Sigmoid colon (tissue), 6 donors: ENCODE measurements at regions not wholly inside any gene's neighbourhood (a gene's known extent, or its start where the extent isn't known, plus 50 kb on each side); places are given as distances from the start of the nearest gene placed in this dataset.

Experiments used
- DNase-seq: peaks from one replicate; pipeline ENCODE4 v3.0.0-alpha.2; 2019
- H3K27ac ChIP-seq, 4 donors: fragments of 200-600 bp; sonication (generic); one replicate each; pipeline ENCODE4 v1.5.1; 2016 to 2019; ENCODE audit warnings: mild to moderate bottlenecking in 1 of 4
- H3K27me3 ChIP-seq, 3 donors: fragments of 200-600 bp; sonication (generic); one replicate each; pipeline ENCODE4 v1.5.1; 2019; ENCODE audit warnings: mild to moderate bottlenecking in 1 of 3
- H3K36me3 ChIP-seq, 4 donors: fragments of 200-600 bp; sonication (generic); one replicate each; pipeline ENCODE4 v1.5.1; 2016 to 2019
- H3K4me1 ChIP-seq, 4 donors: fragments of 200-600 bp; sonication (generic); one replicate each; pipeline ENCODE4 v1.5.1; 2017 to 2019
- H3K4me3 ChIP-seq, 4 donors: fragments of 200-600 bp; sonication (generic); one replicate each; pipeline ENCODE4 v1.5.1; 2017 to 2019; ENCODE audit warnings: mild to moderate bottlenecking in 2 of 4, moderate library complexity in 1 of 4
- H3K9me3 ChIP-seq, 4 donors: fragments of 200-600 bp in 3 of 4; sonication (generic) in 3 of 4; one replicate each; pipeline versions ENCODE4 v1.5.1 to v1.6.1; 2013 to 2019
- EP300 ChIP-seq, 4 donors: sonication (generic); formaldehyde crosslinking; IDR thresholded peaks; one replicate each; pipeline ENCODE4 v1.6.1; 2017; ENCODE audit warnings: antibody characterized with exemption in 4 of 4
- POLR2A ChIP-seq, 2 donors: fragments of 450-650 bp; IDR thresholded peaks; one replicate each; pipeline ENCODE4 v1.6.1; 2016; ENCODE audit warnings: antibody characterized with exemption in 2 of 2, mild to moderate bottlenecking in 2 of 2, moderate library complexity in 2 of 2
- POLR2AphosphoS5 ChIP-seq, 4 donors: sonication (generic); formaldehyde crosslinking; IDR thresholded peaks; one replicate each; pipeline ENCODE4 v1.6.1; 2017; ENCODE audit warnings: antibody characterized with exemption in 4 of 4
- WGBS, 2 donors: extraction: QIAGEN DNeasy Blood & Tissue Kit; methylation state at CpG; one replicate each; pipeline ENCODE4 v1.1.7; 2013; 5-methylcytosine and 5-hydroxymethylcytosine counted together
- intact Hi-C: fragments of 100-400 bp; cut with DNase I; formaldehyde crosslinking; loops from one replicate; pipeline ENCODE4 v1.15.1; 2023
- TF ChIP-seq, protein P1 (sequence below), 4 experiments: fragments of 450-650 bp in 3 of 4; fragments of 200-600 bp in 1 of 4; IDR thresholded peaks; one replicate each; pipeline ENCODE4 v1.5.1; 2016 to 2019; ENCODE audit warnings: antibody characterized with exemption in 4 of 4, mild to moderate bottlenecking in 3 of 4, moderate library complexity in 2 of 4
- donor health status: healthy with polysubstance abuse.
- donor health status: healthy.

- Histone ChIP-seq H3K27me3 (no peaks in the 10 kb centered on the region), H3K4me1 (peaks cover 0 to 13% (median 8%) of the 10 kb centered on the region in 4 donors), H3K9me3 (no peaks in the 10 kb centered on the region), H3K4me3 (no peak overlapping the region), H3K36me3 (no peaks in the 10 kb centered on the region), H3K27ac (no peak overlapping the region)
- no peak for DNase-seq
- intact Hi-C loops, result no loop called here
- TF ChIP-seq POLR2AphosphoS5 (IDR thresholded peaks at IDR 0.05) (no peak), POLR2A (IDR thresholded peaks at IDR 0.05) (no peak), EP300 (IDR thresholded peaks at IDR 0.05) (no peak)
- TF ChIP-seq, protein P1, sequence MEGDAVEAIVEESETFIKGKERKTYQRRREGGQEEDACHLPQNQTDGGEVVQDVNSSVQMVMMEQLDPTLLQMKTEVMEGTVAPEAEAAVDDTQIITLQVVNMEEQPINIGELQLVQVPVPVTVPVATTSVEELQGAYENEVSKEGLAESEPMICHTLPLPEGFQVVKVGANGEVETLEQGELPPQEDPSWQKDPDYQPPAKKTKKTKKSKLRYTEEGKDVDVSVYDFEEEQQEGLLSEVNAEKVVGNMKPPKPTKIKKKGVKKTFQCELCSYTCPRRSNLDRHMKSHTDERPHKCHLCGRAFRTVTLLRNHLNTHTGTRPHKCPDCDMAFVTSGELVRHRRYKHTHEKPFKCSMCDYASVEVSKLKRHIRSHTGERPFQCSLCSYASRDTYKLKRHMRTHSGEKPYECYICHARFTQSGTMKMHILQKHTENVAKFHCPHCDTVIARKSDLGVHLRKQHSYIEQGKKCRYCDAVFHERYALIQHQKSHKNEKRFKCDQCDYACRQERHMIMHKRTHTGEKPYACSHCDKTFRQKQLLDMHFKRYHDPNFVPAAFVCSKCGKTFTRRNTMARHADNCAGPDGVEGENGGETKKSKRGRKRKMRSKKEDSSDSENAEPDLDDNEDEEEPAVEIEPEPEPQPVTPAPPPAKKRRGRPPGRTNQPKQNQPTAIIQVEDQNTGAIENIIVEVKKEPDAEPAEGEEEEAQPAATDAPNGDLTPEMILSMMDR (IDR thresholded peaks at IDR 0.05), result no peak
Measured at GRCh38 chr3:24607281-24607680, 112.6 kb upstream of the THRB start.

DNA sequence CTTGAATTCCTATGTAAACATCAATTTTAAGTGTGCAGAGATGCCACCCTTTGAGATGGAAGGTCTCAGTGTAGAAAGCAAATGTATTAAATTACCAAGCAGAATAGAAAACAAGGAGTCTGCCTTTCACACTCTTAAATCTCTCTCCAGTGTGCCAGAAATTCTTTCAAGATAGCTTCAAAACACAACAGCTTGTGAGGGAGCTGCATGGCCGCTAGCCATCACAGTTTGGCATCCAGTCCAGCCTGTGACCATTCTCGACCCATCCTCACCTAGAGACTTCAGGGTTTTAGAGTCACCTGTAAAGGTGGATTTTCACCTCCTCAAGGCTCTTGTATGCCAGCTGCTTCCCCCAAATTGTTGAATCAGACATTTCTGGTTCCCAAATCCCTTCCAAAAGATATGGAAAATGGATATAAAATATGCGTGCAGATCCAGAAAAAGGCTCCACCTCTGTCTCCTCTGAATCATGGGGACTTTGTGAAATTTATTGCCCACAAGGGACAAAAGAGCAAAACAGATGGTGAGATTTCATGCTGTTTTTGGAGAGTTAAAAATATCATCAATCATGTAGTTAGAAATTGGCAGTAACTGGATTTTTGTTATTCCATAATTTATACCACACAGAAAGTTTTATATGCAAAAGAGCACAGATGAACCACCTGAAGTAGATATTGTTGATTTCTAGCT lies 114.2 kb upstream of the THRB start:
- intact Hi-C loops, result no loop called here
- TF ChIP-seq POLR2AphosphoS5 (IDR thresholded peaks at IDR 0.05) (no peak), POLR2A (IDR thresholded peaks at IDR 0.05) (no peak), EP300 (IDR thresholded peaks at IDR 0.05) (no peak)
- TF ChIP-seq, protein P1 (IDR thresholded peaks at IDR 0.05), result no peak
- no peaks in the 10 kb centered on the region for H3K9me3 ChIP-seq
- no peaks in the 10 kb centered on the region for H3K27me3 ChIP-seq
- peaks cover 0 to 13% (median 8%) of the 10 kb centered on the region in 4 donors for H3K4me1 ChIP-seq
- H3K36me3 ChIP-seq, result no peaks in the 10 kb centered on the region
- WGBS, 2 donors, result 81 to 88% methylated on average over 3 of the region's 3 CpGs
- no peak overlapping the region for H3K4me3 ChIP-seq
- no peak for DNase-seq
- H3K27ac ChIP-seq, result no peak overlapping the region

DNA sequence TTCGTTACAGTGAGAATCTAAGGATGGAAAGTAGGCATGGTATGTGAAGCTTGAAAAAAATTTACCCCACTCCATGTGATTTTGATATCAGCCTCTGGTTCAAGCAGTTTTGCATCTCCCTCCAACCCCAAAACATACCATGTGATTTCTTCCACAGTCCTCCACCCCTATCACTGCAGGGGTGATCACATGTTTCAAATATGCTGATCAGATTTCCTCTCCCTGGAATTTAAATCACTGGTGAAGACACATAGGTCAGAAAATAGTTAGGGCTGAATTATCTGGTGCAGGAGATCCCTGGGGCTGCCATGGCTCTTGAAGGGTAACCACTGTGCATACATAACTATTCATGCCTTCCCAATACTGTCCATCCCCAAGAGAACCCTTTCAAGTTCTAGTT lies 119.7 kb upstream of the THRB start:
- DNase-seq, result no peak
- intact Hi-C loops, result no loop called here
- H3K27me3 ChIP-seq, result no peaks in the 10 kb centered on the region
- no peak overlapping the region for H3K4me3 ChIP-seq
- no peak overlapping the region for H3K27ac ChIP-seq
- TF ChIP-seq POLR2AphosphoS5 (IDR thresholded peaks at IDR 0.05) (no peak), POLR2A (IDR thresholded peaks at IDR 0.05) (no peak), EP300 (IDR thresholded peaks at IDR 0.05) (no peak)
- TF ChIP-seq, protein P1 (IDR thresholded peaks at IDR 0.05), result no peak
- 76 to 85% methylated on average over 1 of the region's 1 CpG for WGBS, 2 donors
- no peaks in the 10 kb centered on the region for H3K4me1 ChIP-seq
- no peaks in the 10 kb centered on the region for H3K36me3 ChIP-seq
- H3K9me3 ChIP-seq, result no peaks in the 10 kb centered on the region

DNA sequence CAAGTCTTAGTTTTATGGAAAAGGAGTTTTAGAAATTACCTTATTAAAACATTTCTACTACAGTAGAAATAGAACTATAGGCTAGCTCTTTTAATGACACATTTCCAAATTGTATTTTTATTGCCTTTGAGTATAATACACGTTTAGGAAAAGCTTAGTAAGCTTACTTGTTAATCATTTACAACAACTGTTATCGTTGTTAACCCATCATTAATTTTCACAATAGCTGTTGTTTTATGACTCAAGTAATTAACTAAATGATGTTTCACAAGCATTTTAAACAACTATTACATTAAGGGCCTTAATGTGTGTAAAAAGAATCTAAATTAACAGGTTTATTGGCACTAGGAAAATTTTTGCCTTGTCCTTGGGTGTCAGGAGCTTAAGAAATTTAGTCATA lies 120.5 kb upstream of the THRB start:
- H3K27me3 ChIP-seq, result no peaks in the 10 kb centered on the region
- intact Hi-C loops, result no loop called here

More for the DNA sequence above, 120.5 kb upstream of the THRB start:
- no peak overlapping the region for H3K27ac ChIP-seq
- H3K4me1 ChIP-seq, result no peaks in the 10 kb centered on the region
- TF ChIP-seq EP300 (IDR thresholded peaks at IDR 0.05), result no peak
- TF ChIP-seq, protein P1 (IDR thresholded peaks at IDR 0.05), result no peak
- no peak for TF ChIP-seq POLR2A (IDR thresholded peaks at IDR 0.05)
- TF ChIP-seq POLR2AphosphoS5 (IDR thresholded peaks at IDR 0.05), result no peak
- 7 to 64% methylated on average over 2 of the region's 2 CpGs for WGBS, 2 donors
- H3K9me3 ChIP-seq, result no peaks in the 10 kb centered on the region
- no peaks in the 10 kb centered on the region for H3K36me3 ChIP-seq
- H3K4me3 ChIP-seq, result no peak overlapping the region
- DNase-seq, result no peak
